IPS-NIHi7 (cell line): ENCODE measurements at regions not wholly inside any gene's neighbourhood (a gene's known extent, or its start where the extent isn't known, plus 50 kb on each side); places are given as distances from the start of the nearest gene placed in this dataset.

Source experiments
- DNase-seq: peaks from one replicate; pipeline ENCODE4 v3.0.0; 2012; ENCODE audit warnings: mixed read lengths; ENCODE audit errors: extremely low spot score

DNA sequence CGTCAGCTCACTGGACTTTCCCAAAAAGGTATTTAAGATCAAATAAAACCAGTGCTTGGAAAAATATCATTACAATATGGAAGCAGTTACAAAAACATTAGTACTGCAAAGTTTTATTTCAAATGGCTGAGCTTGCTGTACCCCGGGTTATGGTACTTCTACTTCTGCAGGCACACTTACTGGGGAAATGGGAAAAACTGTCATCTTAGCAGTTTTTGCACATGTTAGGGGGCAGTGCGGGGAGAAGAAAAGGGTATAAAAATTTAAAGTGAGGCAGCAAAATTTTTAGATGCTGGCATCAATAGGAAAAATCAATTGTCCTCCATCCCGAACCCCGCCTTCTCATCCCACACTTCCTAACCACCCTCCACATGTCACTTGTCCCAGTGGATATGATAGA lies 133.4 kb downstream of the ATG4C start:
- no peak for DNase-seq

DNA sequence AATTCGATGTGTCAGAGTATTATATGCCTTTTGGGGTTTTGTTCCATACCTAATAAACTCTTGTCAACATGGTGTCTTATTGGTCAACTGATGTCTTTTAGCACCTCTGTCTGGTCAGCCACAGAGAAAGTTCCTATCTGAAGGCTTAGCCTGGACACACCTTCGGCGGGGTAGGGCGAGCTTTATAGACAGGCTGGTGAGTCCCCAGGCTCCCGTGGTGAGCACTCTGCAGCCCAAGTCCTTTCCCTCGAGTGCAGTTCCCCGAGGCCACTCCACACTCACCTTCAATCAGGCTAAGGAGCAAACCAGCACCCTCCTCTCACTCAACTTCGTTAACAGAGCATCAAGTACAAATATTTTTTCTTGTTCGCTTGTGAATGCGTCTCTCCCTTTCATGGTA lies 133.9 kb downstream of the ATG4C start:
- DNase-seq, result peak; percentile 21

DNA sequence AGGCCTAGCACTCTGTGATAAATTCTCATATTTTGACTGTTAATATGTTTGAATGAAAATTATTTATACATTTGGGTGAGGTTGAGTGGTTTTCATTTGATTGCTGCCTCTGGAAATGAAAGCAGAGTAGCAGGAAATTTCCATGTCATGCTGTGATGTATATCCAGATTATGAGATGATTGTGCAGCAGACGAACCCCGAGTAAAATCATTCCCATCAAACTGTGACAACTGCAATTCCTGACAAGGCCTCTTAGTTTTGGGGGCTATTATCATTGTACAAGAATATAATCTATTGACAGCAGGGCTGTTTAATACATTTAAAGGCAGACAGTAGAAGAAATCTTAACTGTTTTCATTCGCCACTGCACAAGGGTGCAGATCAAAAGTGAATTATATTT lies 134.8 kb downstream of the ATG4C start:
- DNase-seq, result no peak

DNA sequence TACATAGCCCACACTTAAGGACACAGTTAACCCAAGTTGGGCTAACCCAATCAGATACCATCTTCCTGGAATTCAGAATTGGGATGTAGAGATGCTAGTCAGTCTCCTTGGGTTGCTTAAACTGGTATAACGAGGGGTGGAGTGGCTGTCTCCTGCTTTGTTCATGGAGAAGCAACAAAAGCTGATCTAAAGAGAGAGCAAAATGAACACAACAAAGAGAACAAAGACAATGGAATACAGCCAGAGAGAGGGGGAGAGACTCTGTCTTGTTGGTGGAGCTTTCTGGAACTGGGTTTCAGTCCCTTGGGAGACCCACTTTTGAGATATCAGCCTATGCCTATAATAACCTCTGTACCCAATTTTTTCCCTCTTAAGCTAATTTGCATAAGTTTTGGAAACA lies 138.1 kb downstream of the ATG4C start:
- DNase-seq, result no peak

DNA sequence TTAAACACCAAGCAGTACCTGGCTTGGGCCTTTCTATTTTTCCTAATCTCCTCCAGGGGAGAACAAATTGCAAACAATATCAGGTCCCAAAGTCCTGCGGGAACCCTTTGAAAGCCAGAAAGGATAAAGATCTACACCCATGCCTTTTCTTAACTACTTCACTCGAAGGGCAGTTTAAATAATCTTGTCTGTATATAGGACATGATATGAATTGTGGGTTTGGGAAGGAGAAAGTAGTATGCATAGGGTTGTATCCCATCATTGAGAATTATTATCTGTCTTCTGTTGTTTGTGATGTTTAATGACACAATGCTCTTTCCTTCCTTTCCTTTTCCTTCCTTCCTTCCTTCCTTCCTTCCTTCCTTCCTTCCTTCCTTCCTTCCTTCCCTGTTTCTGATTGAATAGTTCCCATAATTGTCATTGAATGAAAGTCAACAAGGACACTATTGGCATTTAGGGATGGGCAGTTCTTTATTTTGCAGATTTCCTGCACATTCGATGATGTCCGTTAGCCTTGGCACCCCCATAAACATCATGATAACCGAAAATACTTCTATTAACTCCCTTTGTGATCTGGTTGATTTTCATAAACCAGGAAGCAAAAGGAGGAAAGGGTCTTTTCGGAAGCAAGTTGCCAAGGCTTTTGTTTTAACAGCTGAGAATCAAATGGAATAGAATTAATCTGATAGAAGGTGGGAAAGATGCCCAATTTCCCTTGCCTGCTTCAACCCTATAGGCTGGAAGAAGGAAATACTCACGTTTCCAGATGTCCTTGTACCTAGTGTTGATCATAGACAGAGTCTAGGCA lies 141.3 kb downstream of the ATG4C start:
- DNase-seq, result no peak

DNA sequence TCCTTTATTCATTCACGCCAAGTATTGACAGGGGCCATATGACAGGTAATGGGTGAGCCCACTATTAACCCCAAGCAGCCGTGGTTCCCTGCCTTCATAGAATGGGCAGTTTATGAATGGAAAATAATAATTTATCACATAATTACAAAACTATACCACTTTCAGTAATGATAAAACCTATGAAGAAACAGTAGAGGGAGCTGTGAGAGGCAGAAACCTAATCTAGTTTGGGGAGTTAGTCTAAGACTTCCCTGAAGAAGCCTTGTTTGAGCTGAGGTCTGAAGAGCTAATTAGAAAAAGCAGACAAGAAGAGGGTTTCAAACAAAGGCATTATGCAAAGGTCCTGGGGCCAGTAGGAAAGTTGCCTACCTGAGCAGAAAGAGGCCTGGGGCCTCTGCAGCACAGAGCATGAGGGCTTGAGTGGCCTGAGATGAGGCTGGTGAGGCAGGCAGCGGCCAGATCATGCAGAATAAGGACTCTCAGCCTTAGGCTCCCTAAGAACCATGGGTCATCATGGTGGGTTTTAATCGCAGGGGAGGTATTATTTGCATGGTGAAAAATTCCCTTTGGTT lies 142.8 kb downstream of the ATG4C start:
- no peak for DNase-seq

DNA sequence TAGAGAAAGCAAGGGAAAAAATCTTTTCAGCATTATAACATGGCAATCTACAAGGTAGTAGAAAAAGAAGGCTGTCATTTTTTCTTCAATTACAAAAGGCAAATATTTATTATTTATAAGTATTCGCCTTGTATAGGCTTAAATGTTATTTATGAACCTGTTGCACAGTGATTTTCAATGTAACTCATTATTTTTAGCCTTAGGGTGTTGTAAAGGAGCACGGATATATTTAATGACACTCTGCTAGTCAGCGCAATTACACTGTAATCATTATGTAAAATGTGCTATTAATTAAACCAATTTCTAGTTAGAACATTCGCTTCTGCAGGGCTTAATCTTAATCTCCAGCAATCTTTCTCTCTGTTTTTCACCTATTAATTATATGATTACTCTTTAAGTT lies 145.0 kb downstream of the ATG4C start:
- no peak for DNase-seq

DNA sequence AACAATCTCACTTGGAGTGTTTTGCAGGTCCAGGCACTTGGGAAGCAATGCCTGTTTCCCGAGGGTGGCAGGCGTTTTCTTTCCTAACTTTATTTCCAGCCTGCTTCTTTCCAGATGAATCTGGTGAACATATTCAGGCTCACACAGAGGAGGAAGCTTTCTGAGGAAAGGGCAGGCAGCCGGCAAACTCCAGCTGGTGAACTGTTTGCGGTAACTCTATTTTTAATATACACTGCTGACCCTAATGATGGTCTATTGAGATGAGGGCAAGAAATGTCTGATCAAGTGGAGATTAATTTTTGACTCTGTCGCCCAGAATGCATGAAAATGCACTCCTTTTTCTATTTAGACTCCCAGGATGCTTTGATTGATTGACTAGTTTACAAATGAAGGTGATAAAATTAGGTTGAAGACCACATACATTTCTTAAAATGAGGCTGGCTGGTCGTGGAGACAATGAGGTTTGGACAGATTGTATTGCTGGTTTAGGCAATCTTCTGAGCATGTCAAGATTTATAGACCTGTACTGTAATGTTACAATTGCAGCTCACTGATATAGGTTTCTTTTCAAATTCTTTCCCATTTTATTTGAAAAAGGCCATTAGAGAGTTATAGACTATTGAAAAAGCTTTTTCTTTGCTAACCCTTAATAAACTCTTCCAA lies 153.8 kb downstream of the ATG4C start:
- no peak for DNase-seq

DNA sequence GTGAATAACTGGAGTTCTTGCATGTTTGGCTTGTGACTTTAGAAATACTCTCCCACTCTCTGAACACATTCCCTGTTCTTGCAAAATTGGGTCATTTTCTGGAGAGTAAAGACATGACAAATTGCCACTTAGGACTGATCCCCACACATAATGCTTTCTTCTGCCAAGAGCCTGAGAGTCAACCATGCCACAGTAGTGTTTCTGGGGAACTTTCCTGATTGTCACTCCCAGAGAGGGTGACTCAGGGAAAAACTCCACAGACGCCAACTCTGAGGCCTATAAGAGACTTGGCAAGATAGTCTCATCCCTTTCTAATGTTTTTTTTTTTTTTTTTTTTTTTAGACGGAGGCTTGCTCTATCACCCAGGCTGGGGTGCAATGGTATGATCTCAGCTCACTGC lies 157.8 kb downstream of the ATG4C start:
- DNase-seq, result no peak

DNA sequence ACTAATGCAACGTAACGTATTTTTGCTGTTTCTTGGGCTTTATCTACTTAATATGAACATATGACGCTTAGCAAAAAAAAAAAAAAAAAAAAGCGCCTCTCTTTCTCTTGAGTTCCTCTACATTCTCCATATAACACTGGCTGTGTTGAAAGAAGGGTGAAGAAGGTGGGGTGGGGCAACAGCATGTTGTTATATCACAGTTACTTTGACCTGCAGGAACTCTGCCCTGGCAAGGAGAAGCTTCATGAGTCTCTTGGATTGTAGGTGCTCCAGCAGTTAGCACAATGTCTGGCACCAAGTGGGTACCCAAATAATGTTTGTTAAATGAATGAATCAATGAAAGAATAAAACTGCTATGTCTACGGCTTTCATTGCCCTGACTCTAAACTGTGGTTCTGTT lies 162.6 kb downstream of the ATG4C start:
- DNase-seq, result no peak

DNA sequence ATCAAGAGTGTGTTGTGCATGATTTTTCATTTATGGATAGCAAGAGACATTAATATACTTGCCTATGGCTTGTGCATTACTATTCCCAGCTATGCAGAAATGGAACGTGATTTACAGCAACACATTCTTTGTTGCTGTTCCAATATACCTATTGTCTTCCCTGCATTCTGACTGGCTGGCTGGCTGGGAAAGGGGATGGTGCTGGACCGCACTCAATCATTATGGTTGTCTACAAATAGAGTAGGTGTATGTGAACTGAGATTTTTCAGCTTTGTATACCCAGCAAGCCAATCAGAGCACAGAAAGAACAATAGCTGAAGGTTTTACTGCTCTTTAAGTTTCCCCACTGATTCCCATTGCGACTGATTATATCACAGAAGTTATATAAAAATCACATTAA lies 167.5 kb downstream of the ATG4C start:
- no peak for DNase-seq

DNA sequence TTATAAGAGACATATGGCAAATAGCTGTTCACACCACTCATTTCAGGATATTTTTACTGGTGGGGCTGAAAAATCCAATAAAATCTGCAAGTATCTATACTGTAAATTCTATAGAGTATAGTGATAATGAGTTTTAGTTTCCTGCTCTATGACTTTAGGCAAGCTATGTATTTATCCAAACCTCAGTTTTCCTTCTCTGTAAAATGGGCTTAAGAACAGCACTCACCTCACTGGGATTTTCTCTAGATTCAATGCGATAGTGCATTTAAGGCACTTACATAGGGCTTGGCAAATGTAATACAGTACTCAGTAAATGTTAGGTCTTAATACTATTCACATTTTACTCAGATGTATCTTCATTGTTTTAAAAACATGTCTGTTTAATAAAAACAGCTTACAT lies 168.7 kb downstream of the ATG4C start:
- DNase-seq, result no peak

DNA sequence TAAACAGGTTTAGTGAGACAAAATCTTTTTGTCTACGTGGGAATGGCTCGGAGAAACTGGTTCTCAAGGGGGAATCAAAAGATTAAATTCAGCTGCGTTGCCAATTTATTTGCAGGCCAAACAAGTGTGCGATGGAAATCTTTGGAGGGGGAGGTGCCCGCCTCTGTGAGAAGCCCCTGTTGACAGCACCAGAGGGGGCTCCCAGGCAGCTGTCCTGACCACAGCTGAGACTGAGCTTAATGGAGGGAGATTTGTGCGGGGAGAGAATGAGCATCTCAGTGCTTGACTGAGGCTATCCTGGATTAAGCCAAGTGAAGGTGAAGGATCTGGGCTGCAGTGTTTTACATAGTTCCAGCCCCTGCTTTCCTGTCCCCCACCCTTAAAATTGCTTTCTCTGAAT lies 169.7 kb downstream of the ATG4C start:
- peak; percentile 26 for DNase-seq

DNA sequence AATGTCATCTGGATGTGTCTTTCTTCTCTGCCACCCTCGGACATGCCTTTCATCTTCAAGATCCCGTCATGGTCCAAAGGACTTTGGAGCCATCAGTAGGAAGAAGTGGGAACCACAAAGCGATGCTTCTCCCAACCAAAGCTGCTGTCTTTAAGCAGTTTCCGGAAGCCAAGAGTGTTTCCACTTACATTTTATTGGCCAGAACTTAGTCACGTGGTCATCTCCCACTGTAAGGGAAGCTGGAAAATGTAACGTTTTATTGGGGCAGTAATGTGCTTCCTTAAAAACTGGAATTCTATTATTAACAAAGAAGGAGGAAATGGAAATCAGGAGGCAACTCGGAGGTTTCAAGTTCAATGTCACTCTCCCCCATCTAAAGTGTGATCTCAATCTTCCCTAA lies 170.8 kb downstream of the ATG4C start:
- DNase-seq, result no peak

DNA sequence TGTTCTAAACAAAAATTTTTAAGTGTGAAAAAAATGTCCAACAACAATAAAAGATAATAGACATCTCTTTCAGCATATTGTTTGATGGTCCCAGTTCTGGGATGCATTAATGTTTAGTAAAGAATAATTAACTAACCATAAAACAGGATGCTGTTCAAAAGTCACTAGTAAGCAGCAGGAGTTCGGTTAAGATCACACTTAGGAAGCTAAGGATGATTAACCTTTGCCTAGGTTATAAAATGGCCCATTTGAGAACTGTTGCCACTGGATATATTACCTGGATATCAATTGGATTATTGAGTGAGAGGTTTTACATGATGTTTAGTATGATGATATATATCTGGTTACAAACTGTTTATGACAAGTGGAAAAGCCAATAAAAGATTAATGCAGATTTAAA lies 171.7 kb downstream of the ATG4C start:
- no peak for DNase-seq

DNA sequence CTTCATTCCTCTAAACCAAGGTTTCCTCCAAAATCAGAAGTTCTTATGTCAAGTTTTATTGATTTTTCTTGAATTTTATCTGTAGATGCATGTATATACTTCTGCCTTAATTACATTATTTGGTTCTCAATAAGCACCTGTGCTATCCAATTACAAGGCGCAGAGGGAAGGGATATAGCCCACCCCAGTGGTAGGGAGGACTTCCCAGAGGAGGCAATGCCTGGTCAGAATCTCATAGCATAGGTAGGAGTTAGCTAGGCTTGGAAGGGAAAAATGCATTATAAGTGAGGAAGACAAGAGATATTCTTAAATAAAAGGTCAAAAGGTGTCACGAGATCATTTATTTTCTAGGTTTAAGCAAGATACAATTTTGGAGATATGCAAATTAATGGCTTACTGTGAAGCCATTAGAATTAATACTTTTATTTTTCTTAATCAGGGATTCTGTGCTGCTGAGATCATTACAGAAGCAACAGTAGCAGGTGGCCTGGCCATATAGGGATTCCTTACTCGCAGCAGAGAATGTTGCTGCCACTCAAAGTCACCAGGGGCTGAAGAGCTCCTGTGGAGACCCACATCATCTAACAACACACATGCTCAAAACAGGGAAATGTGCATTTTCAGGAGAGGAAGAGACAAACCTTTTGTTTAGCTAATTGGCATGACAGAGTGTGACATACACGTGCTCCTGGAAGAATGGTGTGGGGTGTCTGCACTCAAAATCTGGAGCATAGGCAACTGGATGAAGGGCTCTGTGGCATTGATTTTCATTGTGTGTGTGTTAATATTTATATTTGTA lies 178.3 kb downstream of the ATG4C start:
- DNase-seq, result no peak

DNA sequence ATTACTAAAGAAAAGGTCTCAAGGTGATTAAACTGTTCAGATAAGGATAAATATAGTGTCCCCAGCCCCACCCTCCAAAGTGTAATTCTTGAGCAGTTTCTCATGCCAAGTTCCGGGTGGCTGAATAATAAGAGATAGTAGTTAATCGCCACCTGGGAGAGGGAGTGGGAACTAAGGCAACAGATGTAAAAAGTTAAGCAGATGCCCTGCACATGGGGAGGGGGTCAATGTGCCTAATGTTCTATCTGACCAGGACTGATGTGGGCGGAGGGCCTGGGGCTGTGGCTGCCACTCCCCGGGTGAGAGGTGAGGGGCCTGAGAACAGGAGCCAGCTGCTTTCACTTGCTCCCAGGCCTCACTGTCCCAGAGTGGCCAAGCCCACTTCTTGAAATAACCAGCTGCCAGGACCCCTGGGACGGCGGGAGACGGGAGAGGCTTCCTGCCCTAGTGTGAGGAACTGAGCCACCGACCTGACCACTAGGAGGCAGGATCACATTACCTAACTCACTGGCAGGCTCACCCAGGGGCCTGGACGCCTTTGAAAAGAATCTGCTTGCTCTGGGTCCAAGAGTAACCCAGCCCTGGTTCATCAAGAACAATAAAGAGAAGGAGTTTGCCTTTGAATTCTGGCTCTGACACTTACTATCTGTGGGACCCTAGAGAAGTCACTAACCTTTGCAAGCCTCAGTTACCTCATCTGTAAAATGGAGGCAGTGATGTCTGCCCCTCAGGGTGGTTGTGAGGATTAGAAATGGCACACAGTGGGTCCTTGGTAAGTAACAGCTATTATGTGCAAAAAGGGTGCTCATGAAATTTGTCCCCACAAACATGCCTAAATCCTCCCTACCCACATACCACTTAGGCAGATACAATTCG lies 179.2 kb downstream of the ATG4C start:
- DNase-seq, result peak; percentile 94

DNA sequence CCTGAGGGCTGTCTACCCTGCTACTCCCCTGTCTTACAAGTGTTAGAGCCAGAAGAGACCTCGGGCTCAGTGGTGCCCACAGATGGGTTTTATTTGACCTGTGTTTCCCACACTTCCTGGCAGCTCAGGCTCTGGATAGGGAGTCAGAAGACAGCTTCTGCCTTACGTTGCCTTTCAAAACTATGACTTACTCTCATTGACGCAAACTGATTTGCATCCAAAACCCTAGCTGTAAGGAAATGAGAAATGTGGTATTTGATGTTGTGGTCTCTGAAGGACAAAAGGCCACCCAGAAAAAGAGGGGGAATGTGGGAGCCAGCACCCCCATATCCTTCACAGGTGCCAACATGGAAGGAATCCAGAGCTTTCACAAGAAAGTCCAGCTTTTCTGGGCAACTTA lies 180.2 kb downstream of the ATG4C start:
- no peak for DNase-seq

DNA sequence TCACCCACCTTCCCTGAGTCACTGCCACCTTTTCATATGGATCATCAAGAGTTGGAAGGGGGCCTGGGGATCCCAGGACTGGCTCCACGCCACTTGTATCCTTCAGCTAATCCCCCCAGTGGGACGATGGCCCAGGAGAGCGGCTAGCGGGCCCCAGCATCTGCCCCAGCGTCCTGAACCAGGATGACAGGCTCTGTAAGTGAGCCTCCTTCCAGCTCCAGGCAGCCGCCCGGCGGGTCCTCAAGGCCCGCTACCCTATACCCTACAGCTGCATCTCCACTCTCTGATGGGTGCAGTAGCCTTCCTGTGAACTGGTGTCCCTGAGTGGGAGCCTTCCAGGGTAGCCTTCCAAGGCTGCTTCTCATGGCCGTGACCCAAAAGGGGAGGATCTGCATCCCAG lies 183.1 kb downstream of the ATG4C start:
- no peak for DNase-seq

DNA sequence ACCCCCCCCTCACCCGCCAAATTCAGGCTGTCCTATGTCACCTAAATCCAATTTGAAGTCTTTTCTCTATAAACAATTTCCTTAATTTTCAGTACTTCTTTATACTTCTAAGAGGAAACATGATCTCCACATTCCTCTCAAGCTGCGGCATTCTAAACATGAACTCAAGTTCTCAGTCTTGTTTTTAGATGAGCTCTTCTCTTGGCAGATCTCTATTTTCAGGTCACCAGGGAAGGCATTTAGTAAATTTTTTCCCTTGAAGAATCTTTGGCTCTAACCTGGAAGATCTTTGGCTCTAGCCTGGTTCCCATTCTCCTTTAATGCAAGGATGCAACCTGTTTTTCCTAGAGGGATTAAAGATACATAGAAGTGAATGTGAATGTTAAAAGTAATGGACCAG lies 193.4 kb downstream of the ATG4C start:
- no peak for DNase-seq

DNA sequence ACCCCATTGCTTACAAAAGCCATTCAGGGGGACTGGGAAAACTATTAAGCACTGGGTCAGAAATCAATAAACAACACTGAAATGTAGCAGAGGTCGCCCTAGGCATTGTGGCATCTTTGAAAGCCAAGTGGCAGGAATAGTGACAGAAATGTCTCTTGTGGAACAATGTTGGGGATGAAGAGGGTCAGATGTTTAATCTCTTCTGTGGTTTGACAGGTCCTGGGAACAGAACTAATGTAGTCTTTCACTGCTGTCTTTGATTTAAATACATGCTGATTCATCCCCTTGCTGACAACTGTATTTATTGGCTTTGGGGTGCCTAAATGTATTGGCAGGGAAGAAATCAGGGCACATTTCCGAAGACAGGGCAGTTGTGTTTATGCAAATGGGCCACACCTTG lies 194.8 kb downstream of the ATG4C start:
- no peak for DNase-seq
